ENCODE measurements at regions not wholly inside any gene's neighbourhood (a gene's known extent, or its start where the extent isn't known, plus 50 kb on each side); places are given as distances from the start of the nearest gene placed in this dataset.

DNA sequence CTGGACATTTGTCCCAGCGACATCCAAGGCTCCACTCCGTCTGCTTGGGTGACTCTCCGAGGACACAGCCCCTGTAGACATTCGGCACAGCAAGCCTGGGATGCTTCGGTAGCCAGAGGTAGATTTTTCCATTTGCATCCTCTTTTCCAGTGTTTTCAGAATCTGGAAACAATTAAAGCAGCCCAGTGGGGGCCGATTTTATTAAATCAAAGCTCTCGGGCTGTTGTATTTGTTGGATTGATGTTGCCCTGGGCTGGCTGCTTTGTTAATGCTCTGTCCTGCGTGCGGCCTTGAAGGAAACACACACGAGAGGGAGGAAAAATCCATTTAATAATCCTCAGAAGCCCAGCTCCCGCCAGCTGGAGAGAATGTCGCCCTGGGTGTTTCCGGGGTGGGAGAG lies 158.1 kb upstream of the CIBAR2 start:
- H3K27ac ChIP-seq (ENCODE audit: low read length), result peak overlapping the region; percentile 84

GRCh38 chr16:85271198-85271597 lies 158.9 kb upstream of the CIBAR2 start:
- no peaks in the 10 kb centered on the region for H3K79me2 ChIP-seq (replicated peaks; ENCODE audit: insufficient read depth, low read length)
- no peaks in the 10 kb centered on the region for H3F3A ChIP-seq (ENCODE audit: insufficient read depth, low read length, poor library complexity, severe bottlenecking)
- no peaks in the 10 kb centered on the region for H4K20me1 ChIP-seq (ENCODE audit: insufficient read depth)
- H3K9me3 ChIP-seq (ENCODE audit: low read length), result no peaks in the 10 kb centered on the region
- no peaks in the 10 kb centered on the region for H3K9me2 ChIP-seq (ENCODE audit: insufficient read depth, low read length)
- H3K27me3 ChIP-seq (ENCODE audit: insufficient read depth, low read depth, low read length), result no peaks in the 10 kb centered on the region
- H3K4me2 ChIP-seq (ENCODE audit: low read length), result no peak overlapping the region
- H3K27ac ChIP-seq (ENCODE audit: low read length), result peak overlapping the region; percentile 84
- H3K4me3 ChIP-seq (ENCODE audit: low read length), result no peak overlapping the region
- H3K36me3 ChIP-seq (ENCODE audit: insufficient read depth, low read length), result no peaks in the 10 kb centered on the region
- H3K9ac ChIP-seq (ENCODE audit: low read length), result peak overlapping the region; percentile 49
- H2AFZ ChIP-seq (ENCODE audit: low read depth, low read length), result no peak overlapping the region
- TF ChIP-seq, protein P1, sequence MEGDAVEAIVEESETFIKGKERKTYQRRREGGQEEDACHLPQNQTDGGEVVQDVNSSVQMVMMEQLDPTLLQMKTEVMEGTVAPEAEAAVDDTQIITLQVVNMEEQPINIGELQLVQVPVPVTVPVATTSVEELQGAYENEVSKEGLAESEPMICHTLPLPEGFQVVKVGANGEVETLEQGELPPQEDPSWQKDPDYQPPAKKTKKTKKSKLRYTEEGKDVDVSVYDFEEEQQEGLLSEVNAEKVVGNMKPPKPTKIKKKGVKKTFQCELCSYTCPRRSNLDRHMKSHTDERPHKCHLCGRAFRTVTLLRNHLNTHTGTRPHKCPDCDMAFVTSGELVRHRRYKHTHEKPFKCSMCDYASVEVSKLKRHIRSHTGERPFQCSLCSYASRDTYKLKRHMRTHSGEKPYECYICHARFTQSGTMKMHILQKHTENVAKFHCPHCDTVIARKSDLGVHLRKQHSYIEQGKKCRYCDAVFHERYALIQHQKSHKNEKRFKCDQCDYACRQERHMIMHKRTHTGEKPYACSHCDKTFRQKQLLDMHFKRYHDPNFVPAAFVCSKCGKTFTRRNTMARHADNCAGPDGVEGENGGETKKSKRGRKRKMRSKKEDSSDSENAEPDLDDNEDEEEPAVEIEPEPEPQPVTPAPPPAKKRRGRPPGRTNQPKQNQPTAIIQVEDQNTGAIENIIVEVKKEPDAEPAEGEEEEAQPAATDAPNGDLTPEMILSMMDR (IDR thresholded peaks at IDR 0.05; ENCODE audit: poor library complexity, severe bottlenecking), result peak; percentile 46
- TF ChIP-seq MXI1 (conservative IDR thresholded peaks at IDR 0.05; ENCODE audit: poor library complexity, severe bottlenecking) (no peak), RAD21 (conservative IDR thresholded peaks at IDR 0.05) (no peak), POLR2AphosphoS5 (IDR thresholded peaks at IDR 0.05) (no peak), EP300 (conservative IDR thresholded peaks at IDR 0.05; ENCODE audit: poor library complexity, severe bottlenecking) (no peak), SMC3 (conservative IDR thresholded peaks at IDR 0.05; ENCODE audit: poor library complexity) (no peak), TAF1 (IDR thresholded peaks at IDR 0.05; ENCODE audit: low read depth) (no peak)

More for the DNA sequence above, 158.1 kb upstream of the CIBAR2 start:
- Histone ChIP-seq H3K4me3 (ENCODE audit: low read length) (no peak overlapping the region), H3K9me2 (ENCODE audit: insufficient read depth, low read length) (no peaks in the 10 kb centered on the region), H3K9ac (ENCODE audit: low read length) (peak overlapping the region; percentile 49), H2AFZ (ENCODE audit: low read depth, low read length) (no peak overlapping the region), H3K27me3 (ENCODE audit: insufficient read depth, low read depth, low read length) (no peaks in the 10 kb centered on the region), H3F3A (ENCODE audit: insufficient read depth, low read length, poor library complexity, severe bottlenecking) (no peaks in the 10 kb centered on the region), H3K36me3 (ENCODE audit: insufficient read depth, low read length) (no peaks in the 10 kb centered on the region), H3K9me3 (ENCODE audit: low read length) (no peaks in the 10 kb centered on the region), H3K79me2 (replicated peaks; ENCODE audit: insufficient read depth, low read length) (no peaks in the 10 kb centered on the region), H3K4me2 (ENCODE audit: low read length) (no peak overlapping the region), H4K20me1 (ENCODE audit: insufficient read depth) (no peaks in the 10 kb centered on the region)
- TF ChIP-seq EZH2 (IDR thresholded peaks at IDR 0.05; ENCODE audit: borderline replicate concordance, insufficient read depth, low read length, poor library complexity, severe bottlenecking), result no peak
- no peak for TF ChIP-seq RAD21 (conservative IDR thresholded peaks at IDR 0.05)
- TF ChIP-seq, protein P1 (IDR thresholded peaks at IDR 0.05; ENCODE audit: poor library complexity, severe bottlenecking), result no peak
- TF ChIP-seq TAF1 (IDR thresholded peaks at IDR 0.05; ENCODE audit: low read depth), result no peak
- no peak for TF ChIP-seq SMC3 (conservative IDR thresholded peaks at IDR 0.05; ENCODE audit: poor library complexity)
- no peak for TF ChIP-seq EP300 (conservative IDR thresholded peaks at IDR 0.05; ENCODE audit: poor library complexity, severe bottlenecking)
- TF ChIP-seq, protein P2, sequence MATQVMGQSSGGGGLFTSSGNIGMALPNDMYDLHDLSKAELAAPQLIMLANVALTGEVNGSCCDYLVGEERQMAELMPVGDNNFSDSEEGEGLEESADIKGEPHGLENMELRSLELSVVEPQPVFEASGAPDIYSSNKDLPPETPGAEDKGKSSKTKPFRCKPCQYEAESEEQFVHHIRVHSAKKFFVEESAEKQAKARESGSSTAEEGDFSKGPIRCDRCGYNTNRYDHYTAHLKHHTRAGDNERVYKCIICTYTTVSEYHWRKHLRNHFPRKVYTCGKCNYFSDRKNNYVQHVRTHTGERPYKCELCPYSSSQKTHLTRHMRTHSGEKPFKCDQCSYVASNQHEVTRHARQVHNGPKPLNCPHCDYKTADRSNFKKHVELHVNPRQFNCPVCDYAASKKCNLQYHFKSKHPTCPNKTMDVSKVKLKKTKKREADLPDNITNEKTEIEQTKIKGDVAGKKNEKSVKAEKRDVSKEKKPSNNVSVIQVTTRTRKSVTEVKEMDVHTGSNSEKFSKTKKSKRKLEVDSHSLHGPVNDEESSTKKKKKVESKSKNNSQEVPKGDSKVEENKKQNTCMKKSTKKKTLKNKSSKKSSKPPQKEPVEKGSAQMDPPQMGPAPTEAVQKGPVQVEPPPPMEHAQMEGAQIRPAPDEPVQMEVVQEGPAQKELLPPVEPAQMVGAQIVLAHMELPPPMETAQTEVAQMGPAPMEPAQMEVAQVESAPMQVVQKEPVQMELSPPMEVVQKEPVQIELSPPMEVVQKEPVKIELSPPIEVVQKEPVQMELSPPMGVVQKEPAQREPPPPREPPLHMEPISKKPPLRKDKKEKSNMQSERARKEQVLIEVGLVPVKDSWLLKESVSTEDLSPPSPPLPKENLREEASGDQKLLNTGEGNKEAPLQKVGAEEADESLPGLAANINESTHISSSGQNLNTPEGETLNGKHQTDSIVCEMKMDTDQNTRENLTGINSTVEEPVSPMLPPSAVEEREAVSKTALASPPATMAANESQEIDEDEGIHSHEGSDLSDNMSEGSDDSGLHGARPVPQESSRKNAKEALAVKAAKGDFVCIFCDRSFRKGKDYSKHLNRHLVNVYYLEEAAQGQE (IDR thresholded peaks at IDR 0.05; ENCODE audit: borderline replicate concordance), result no peak
- no peak for TF ChIP-seq POLR2AphosphoS5 (IDR thresholded peaks at IDR 0.05)
- no peak for TF ChIP-seq MXI1 (conservative IDR thresholded peaks at IDR 0.05; ENCODE audit: poor library complexity, severe bottlenecking)
